ENCODE measurements at regions not wholly inside any gene's neighbourhood (a gene's known extent, or its start where the extent isn't known, plus 50 kb on each side); places are given as distances from the start of the nearest gene placed in this dataset.

GRCh38 chr5:17001428-17001827 is 65.3 kb upstream of the MYO10 start:
- no peak for FAIRE-seq

DNA sequence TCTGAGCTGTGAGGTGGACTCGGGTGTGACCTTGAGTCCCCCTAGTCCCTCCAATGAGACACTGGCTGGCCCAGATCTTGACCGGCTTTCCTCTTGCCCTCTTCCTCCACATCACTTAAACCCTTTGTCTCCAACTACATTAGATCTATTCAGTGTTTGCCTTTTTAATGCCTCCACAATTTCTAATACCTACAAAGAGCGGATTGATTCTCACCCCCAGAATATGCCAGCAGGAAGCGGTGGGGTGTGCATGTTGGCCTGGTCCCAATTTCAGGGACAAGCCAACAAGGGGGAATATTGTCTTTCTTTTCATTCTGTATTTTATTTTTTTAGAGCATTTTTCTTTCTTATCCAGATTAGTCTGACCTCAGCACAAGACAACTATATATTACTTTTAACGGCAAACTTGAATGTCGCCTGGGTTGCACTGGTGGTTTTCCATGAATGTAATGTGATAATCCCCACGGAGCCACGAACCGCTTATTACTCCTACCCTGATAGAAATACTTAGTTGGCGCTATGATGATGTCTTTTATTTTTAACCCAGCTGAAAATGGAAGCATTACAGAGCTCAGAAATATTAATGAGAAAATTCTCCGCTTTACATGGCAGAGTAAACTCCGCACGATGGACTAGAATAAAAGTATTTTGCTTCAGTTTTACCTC is 68.5 kb upstream of the MYO10 start:
- FAIRE-seq, result no peak
- no peak for TF ChIP-seq CTCF (IDR thresholded peaks at IDR 0.05; ENCODE audit: insufficient read depth, missing control alignments)
- no peak for DNase-seq (ENCODE audit: insufficient read length, low spot score)

More at GRCh38 chr5:17001428-17001827, 65.3 kb upstream of the MYO10 start:
- TF ChIP-seq CTCF (IDR thresholded peaks at IDR 0.05; ENCODE audit: insufficient read depth, missing control alignments), result no peak
- no peak for DNase-seq (ENCODE audit: insufficient read length, low spot score)

DNA sequence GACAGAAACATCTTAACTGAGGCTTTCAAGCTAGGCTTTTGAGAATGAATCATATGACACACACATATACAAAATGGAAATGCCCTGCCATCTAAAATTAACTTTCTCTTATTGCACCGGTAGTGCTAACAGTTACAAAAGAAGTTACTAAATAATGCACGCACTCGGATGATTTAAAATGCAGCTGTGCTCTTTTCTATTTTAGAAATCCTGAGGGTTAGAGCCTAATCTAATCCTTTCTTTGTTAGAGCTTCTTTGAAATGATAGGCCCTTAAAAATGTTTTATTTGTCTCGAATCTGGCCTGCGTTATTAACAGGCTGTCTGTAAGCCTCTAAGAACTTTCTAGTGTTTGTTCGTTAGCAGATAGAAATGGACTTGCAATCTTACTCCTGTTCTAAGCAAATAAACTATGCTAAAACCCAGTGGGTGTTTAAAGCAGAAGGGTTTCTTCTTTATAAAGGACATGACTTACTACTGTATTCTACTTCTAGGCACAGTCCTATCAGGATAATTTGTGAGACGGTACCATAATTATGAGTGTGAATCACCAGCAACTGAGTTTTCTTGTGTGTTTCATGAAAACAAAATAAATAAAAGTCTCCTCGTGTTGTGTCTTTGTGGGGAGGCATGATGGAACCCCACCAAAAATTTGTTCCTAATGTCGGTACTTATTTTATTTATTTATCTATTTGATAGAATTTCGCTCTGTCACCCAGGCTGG is 69.2 kb upstream of the MYO10 start:
- DNase-seq (ENCODE audit: insufficient read length, low spot score) (no peak), FAIRE-seq (no peak)
- TF ChIP-seq CTCF (IDR thresholded peaks at IDR 0.05; ENCODE audit: insufficient read depth, missing control alignments), result no peak

GRCh38 chr5:17012289-17012688 is 76.2 kb upstream of the MYO10 start:
- DNase-seq (ENCODE audit: insufficient read length, low spot score), result no peak
- no peak for FAIRE-seq
- TF ChIP-seq CTCF (IDR thresholded peaks at IDR 0.05; ENCODE audit: insufficient read depth, missing control alignments), result no peak

GRCh38 chr5:17014686-17015085 is 78.6 kb upstream of the MYO10 start:
- no peak for DNase-seq (ENCODE audit: insufficient read length, low spot score)
- TF ChIP-seq CTCF (IDR thresholded peaks at IDR 0.05; ENCODE audit: insufficient read depth, missing control alignments), result no peak
- no peak for FAIRE-seq

- FAIRE-seq (no peak), DNase-seq (ENCODE audit: insufficient read length, low spot score) (no peak)
- no peak for TF ChIP-seq CTCF (IDR thresholded peaks at IDR 0.05; ENCODE audit: insufficient read depth, missing control alignments)
Measured at GRCh38 chr5:17018871-17019270, 82.8 kb upstream of the MYO10 start.

GRCh38 chr5:17019324-17019723 is 83.2 kb upstream of the MYO10 start:
- DNase-seq (ENCODE audit: insufficient read length, low spot score) (no peak), FAIRE-seq (no peak)
- TF ChIP-seq CTCF (IDR thresholded peaks at IDR 0.05; ENCODE audit: insufficient read depth, missing control alignments), result no peak

Measured in D721Med (cell line).